Prostate gland (tissue), 2 donors: ENCODE measurements at regions not wholly inside any gene's neighbourhood (a gene's known extent, or its start where the extent isn't known, plus 50 kb on each side); places are given as distances from the start of the nearest gene placed in this dataset.

Experiments used
- CTCF ChIP-seq, 4 experiments: fragments of 200-600 bp in 2 of 4; fragments of 450-650 bp in 2 of 4; sonication (generic) in 2 of 4; IDR thresholded peaks; 1 replicate in 3 of 4; 2 replicates in 1 of 4; pipeline ENCODE4 v1.5.1; 2016 to 2019; ENCODE audit warnings: antibody characterized with exemption in 4 of 4, mild to moderate bottlenecking in 2 of 4, moderate library complexity in 2 of 4
- POLR2A ChIP-seq: fragments of 450-650 bp; IDR thresholded peaks from one replicate; pipeline ENCODE4 v1.6.1; 2016; ENCODE audit warnings: antibody characterized with exemption, mild to moderate bottlenecking
- POLR2AphosphoS5 ChIP-seq: sonication (generic); formaldehyde crosslinking; IDR thresholded peaks from one replicate; pipeline ENCODE4 v1.6.1; 2017; ENCODE audit warnings: antibody characterized with exemption

GRCh38 chr2:236691799-236692167 is 122.2 kb downstream of the ACKR3 start:
- no peak for TF ChIP-seq POLR2A
- TF ChIP-seq POLR2AphosphoS5 = no peak
- no peak for TF ChIP-seq CTCF (IDR thresholded peaks at IDR 0.05)
